Left ventricle myocardium superior (tissue), 1 donor: ENCODE measurements at regions not wholly inside any gene's neighbourhood (a gene's known extent, or its start where the extent isn't known, plus 50 kb on each side); places are given as distances from the start of the nearest gene placed in this dataset. TPM values are rescaled to one million over a fixed set of nuclear protein-coding genes. Genes with fewer than 3 reads are reported as not detected.

Experiments used
- ATAC-seq: fragments of 200-7000 bp; cut with Tn5 transposase; one replicate; pipeline ENCODE4 v1.9.1; 2020; ENCODE audit warnings: mild to moderate bottlenecking, moderate library complexity
- DNase-seq: peaks from one replicate; pipeline ENCODE4 v3.0.0-alpha.2; 2020
- intact Hi-C: fragments of 100-400 bp; cut with micrococcal nuclease; formaldehyde crosslinking; loops from one replicate; pipeline ENCODE4 v1.11.0; 2022
- microRNA-seq: library from miRNA; unstranded; fragments of <30 nt; microRNA quantifications from one replicate; pipeline ENCODE4 v1.2.0, GENCODE V29; 2020; ENCODE audit warnings: borderline number of aligned reads
- donor health status: DM: no; HTN: yes; CAD: no; lungs with severe emphysema.

DNA sequence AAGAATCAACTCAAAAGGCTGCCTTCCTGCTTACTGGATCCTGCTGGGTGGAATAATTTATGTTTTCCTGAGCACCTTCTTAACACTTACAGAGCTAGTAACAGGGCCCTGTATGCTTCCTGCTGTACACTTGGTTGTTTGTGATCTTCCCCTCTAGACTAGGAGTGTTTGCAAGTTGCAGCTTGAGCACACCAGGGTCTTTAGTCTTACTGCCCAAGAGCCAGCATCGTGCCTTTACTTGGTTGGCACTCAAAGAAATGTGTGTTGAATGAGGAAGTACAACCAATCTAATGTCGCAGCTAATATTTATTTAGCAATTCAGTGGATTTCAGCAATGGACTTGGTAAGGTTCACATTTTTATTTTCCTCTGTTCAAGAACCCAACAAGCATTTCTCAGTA is 57.5 kb upstream of the HAND1 start:
- ATAC-seq (no peak), DNase-seq (no peak)
- intact Hi-C loops, result no loop called here

- intact Hi-C loops, result no loop called here
- DNase-seq (no peak), ATAC-seq (no peak)
These were observed 56.5 kb upstream of the HAND1 start for GRCh38 chr5:154534457-154535050.

GRCh38 chr5:154529282-154529681 is 51.3 kb upstream of the HAND1 start:
- intact Hi-C loops, result no loop called here
- ATAC-seq (no peak), DNase-seq (no peak)

GRCh38 chr5:154528005-154528594 is 50.1 kb upstream of the HAND1 start:
- no peak for DNase-seq
- intact Hi-C loops, result no loop called here
- ATAC-seq, result no peak

Small RNA genes lying in the stretch of these regions (microRNA-seq; reads per million reads assigned to microRNA genes)
- not detected for gene MIR1303
- gene MIR3141, result not detected
